Forelimb muscle (tissue), 1 donor: ENCODE measurements at regions not wholly inside any gene's neighbourhood (a gene's known extent, or its start where the extent isn't known, plus 50 kb on each side); places are given as distances from the start of the nearest gene placed in this dataset.
"Not testable (repeated sequence)": the region's sequence is repeated elsewhere in the genome, so short reads cannot be mapped to it uniquely, and the experiment has no call there.

Experiments
- DNase-seq: peaks from one replicate; pipeline ENCODE4 v3.0.0-alpha.2; 2013; ENCODE audit warnings: low read depth

- no peak for DNase-seq
These were observed 53.6 kb downstream of the APCS start for GRCh38 chr1:159641221-159641620.

- DNase-seq: peak; percentile 8
These were observed 59.1 kb downstream of the APCS start for GRCh38 chr1:159646687-159647086.

- no peak for DNase-seq
These were observed 60.0 kb downstream of the APCS start for GRCh38 chr1:159647616-159648015.

DNA sequence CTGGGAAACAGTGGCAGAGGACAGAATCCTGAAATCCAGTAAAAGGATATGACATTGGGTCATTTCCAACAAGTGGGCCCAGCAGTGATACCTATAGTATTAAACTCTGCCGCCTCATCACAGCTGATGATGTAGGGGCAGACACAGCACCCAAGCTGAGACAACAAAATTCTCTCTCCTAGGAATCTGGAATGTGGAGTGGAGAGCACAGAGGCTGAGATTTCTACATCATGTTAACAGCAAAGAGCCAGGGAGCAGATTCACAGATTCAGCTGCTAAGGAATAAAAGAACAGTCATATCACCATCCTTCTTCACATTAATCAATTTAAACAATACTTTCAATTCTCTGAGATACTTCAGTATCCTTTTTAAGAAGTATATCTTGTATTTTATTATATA is 61.9 kb downstream of the CRP start:
- DNase-seq: no peak

DNA sequence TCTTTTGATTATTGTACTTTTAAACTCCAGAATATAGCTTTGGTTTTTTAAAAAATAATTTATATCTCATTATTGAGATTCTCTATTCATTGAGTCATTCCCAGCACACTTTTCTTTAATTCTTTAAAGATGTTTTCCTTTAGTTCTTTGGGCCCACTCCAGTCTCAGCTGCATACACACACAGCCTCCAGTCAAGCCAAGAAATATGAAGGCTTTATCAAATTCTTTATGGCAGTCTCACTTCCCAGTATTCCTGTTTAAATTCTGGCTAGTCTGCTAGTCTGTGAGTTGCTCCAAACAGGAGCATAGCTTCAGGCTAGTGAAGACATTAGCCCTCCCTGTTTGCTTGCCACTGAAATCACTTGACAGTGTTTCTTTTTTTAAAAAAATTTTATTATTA is 61.2 kb downstream of the CRP start:
- no peak for DNase-seq

- DNase-seq: not testable (repeated sequence)
These were observed 56.9 kb downstream of the CRP start for GRCh38 chr1:159657477-159657876.
